HEK293 (cell line): ENCODE measurements at regions not wholly inside any gene's neighbourhood (a gene's known extent, or its start where the extent isn't known, plus 50 kb on each side); places are given as distances from the start of the nearest gene placed in this dataset.

ENCODE experiments used
- GLI2 ChIP-seq: fragments of 450-650 bp; formaldehyde crosslinking; IDR thresholded peaks from 2 replicates; pipeline ENCODE4; 2017; ENCODE audit warnings: missing biosample characterization, missing genetic modification characterization, low read depth, borderline replicate concordance
- GLI4 ChIP-seq: fragments of 450-650 bp; formaldehyde crosslinking; IDR thresholded peaks from 2 replicates; pipeline ENCODE4 v1.5.1; 2016; ENCODE audit warnings: missing biosample characterization, missing genetic modification characterization
- HOXA7 ChIP-seq: sonication (generic); formaldehyde crosslinking; IDR thresholded peaks from 2 replicates; pipeline ENCODE4 v1.8.1; 2022; ENCODE audit warnings: missing genetic modification reagents, borderline replicate concordance
- KLF10 ChIP-seq: fragments of 450-650 bp; IDR thresholded peaks from 2 replicates; pipeline ENCODE4 v1.5.1; 2018; ENCODE audit warnings: missing biosample characterization, mild to moderate bottlenecking, missing genetic modification characterization
- OSR2 ChIP-seq: fragments of 450-650 bp; formaldehyde crosslinking; IDR thresholded peaks from 2 replicates; pipeline ENCODE4 v1.5.1; 2016; ENCODE audit warnings: missing biosample characterization, missing genetic modification characterization
- SCRT1 ChIP-seq: fragments of 450-650 bp; formaldehyde crosslinking; IDR thresholded peaks from 2 replicates; pipeline ENCODE4 v1.5.1; 2016; ENCODE audit warnings: missing biosample characterization, missing genetic modification characterization, borderline replicate concordance
- ZBTB26 ChIP-seq: fragments of 450-650 bp; formaldehyde crosslinking; optimal IDR thresholded peaks from 2 replicates; pipeline ENCODE3; 2016; ENCODE audit warnings: missing biosample characterization, mild to moderate bottlenecking, missing genetic modification characterization
- ZFP37 ChIP-seq: fragments of 450-650 bp; formaldehyde crosslinking; IDR thresholded peaks from 2 replicates; pipeline ENCODE4 v1.5.1; 2016; ENCODE audit warnings: missing biosample characterization, missing genetic modification characterization
- ZNF133 ChIP-seq: fragments of 450-650 bp; formaldehyde crosslinking; IDR thresholded peaks from 2 replicates; pipeline ENCODE4 v1.5.1; 2016; ENCODE audit warnings: missing biosample characterization, missing genetic modification characterization
- ZNF146 ChIP-seq: fragments of 450-650 bp; formaldehyde crosslinking; IDR thresholded peaks from 2 replicates; pipeline ENCODE4 v1.5.1; 2016; ENCODE audit warnings: missing biosample characterization, missing genetic modification characterization
- ZNF214 ChIP-seq: fragments of 450-650 bp; formaldehyde crosslinking; IDR thresholded peaks from 2 replicates; pipeline ENCODE4 v1.5.1; 2017; ENCODE audit warnings: missing biosample characterization, mild to moderate bottlenecking, missing genetic modification characterization, borderline replicate concordance
- ZNF223 ChIP-seq: fragments of 450-650 bp; formaldehyde crosslinking; IDR thresholded peaks from 2 replicates; pipeline ENCODE4 v1.5.1; 2016; ENCODE audit warnings: missing biosample characterization, missing genetic modification characterization
- ZNF292 ChIP-seq: fragments of 450-650 bp; formaldehyde crosslinking; IDR thresholded peaks from 2 replicates; pipeline ENCODE4 v1.5.1; 2016; ENCODE audit warnings: low read depth, missing biosample characterization, missing genetic modification characterization, borderline replicate concordance
- ZNF398 ChIP-seq: fragments of 450-650 bp; formaldehyde crosslinking; IDR thresholded peaks from 2 replicates; pipeline ENCODE4 v1.5.1; 2017; ENCODE audit warnings: missing biosample characterization, missing genetic modification characterization
- ZNF423 ChIP-seq: fragments of 450-650 bp; formaldehyde crosslinking; IDR thresholded peaks from 2 replicates; pipeline ENCODE4 v1.5.1; 2016; ENCODE audit warnings: missing biosample characterization, missing genetic modification characterization
- ZNF433 ChIP-seq: fragments of 450-650 bp; formaldehyde crosslinking; IDR thresholded peaks from 2 replicates; pipeline ENCODE4 v1.5.1; 2016; ENCODE audit warnings: missing biosample characterization, missing genetic modification characterization, low read depth
- ZNF514 ChIP-seq: fragments of 450-650 bp; formaldehyde crosslinking; IDR thresholded peaks from 2 replicates; pipeline ENCODE4 v1.5.1; 2016; ENCODE audit warnings: missing biosample characterization, missing genetic modification characterization
- ZNF521 ChIP-seq: fragments of 450-650 bp; formaldehyde crosslinking; IDR thresholded peaks from 2 replicates; pipeline ENCODE4 v1.5.1; 2017; ENCODE audit warnings: missing biosample characterization, mild to moderate bottlenecking, missing genetic modification characterization
- ZNF549 ChIP-seq: fragments of 450-650 bp; IDR thresholded peaks from 2 replicates; pipeline ENCODE4 v1.5.1; 2018; ENCODE audit warnings: missing biosample characterization, missing genetic modification characterization, mild to moderate bottlenecking, inconsistent platforms, moderate library complexity
- ZNF555 ChIP-seq: fragments of 450-650 bp; formaldehyde crosslinking; conservative IDR thresholded peaks from 2 replicates; pipeline ENCODE4 v1.5.1; 2017; ENCODE audit warnings: missing biosample characterization, mild to moderate bottlenecking, missing genetic modification characterization, inconsistent platforms
- ZNF560 ChIP-seq: fragments of 450-650 bp; formaldehyde crosslinking; IDR thresholded peaks from 2 replicates; pipeline ENCODE4 v1.5.1; 2017; ENCODE audit warnings: missing biosample characterization, missing genetic modification characterization, borderline replicate concordance
- ZNF629 ChIP-seq: fragments of 450-650 bp; formaldehyde crosslinking; IDR thresholded peaks from 2 replicates; pipeline ENCODE4 v1.5.1; 2017; ENCODE audit warnings: missing biosample characterization, missing genetic modification characterization
- ZNF670 ChIP-seq: fragments of 450-650 bp; formaldehyde crosslinking; IDR thresholded peaks from 2 replicates; pipeline ENCODE4 v1.5.1; 2016; ENCODE audit warnings: missing biosample characterization, missing genetic modification characterization, low read depth
- ZNF791 ChIP-seq: fragments of 450-650 bp; formaldehyde crosslinking; IDR thresholded peaks from 2 replicates; pipeline ENCODE4 v1.5.1; 2016; ENCODE audit warnings: missing biosample characterization, missing genetic modification characterization
- ZSCAN23 ChIP-seq: fragments of 450-650 bp; formaldehyde crosslinking; IDR thresholded peaks from 2 replicates; pipeline ENCODE4 v1.5.1; 2016; ENCODE audit warnings: missing biosample characterization, missing genetic modification characterization
- TF ChIP-seq, protein P1 (sequence below): fragments of 450-650 bp; formaldehyde crosslinking; IDR thresholded peaks from 2 replicates; pipeline ENCODE4 v1.5.1; 2017; ENCODE audit warnings: missing biosample characterization, missing genetic modification characterization
- TF ChIP-seq, protein P2 (sequence below): fragments of 450-650 bp; formaldehyde crosslinking; IDR thresholded peaks from 2 replicates; pipeline ENCODE4 v1.5.1; 2016; ENCODE audit warnings: missing biosample characterization, missing genetic modification characterization
- TF ChIP-seq, protein P3 (sequence below): fragments of 450-650 bp; formaldehyde crosslinking; IDR thresholded peaks from 2 replicates; pipeline ENCODE4 v1.5.1; 2016; ENCODE audit warnings: missing biosample characterization, missing genetic modification characterization
- TF ChIP-seq, protein P4 (sequence below): fragments of 450-650 bp; formaldehyde crosslinking; IDR thresholded peaks from 2 replicates; pipeline ENCODE4 v1.5.1; 2016; ENCODE audit warnings: missing biosample characterization, missing genetic modification characterization
- TF ChIP-seq, protein P5 (sequence below): fragments of 450-650 bp; formaldehyde crosslinking; IDR thresholded peaks from 2 replicates; pipeline ENCODE4 v1.5.1; 2016; ENCODE audit warnings: missing biosample characterization, missing genetic modification characterization

DNA sequence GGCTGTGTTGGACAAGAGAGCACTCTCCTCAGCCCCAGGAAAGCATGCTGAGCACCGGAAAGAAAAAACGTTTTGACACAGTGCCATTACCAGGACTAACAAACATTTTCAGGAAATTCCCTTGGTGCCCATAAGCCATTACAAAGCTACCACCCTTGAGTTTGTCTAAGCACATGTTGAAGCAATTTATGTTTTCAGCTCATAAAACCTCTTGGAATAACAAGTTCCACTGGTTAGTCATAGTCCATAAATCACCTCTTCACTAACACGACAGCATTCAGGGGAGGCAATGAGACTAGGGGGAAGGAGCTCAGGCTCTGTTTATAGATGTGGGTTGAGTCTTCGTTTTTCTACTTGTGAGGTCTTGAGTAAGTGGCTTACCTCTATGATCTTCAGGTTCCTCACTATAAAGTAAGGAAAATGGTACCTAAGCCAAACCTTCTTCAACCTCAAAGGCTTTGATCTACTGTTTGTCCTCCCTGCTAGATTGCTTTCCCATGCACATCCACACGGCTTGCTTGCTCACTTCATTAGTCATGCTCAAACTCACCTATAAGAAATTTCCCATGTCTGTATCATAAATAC is 65.4 kb downstream of the DRD1 start (continued):
- TF ChIP-seq ZNF146 (tag by site-specific recombination): peak; percentile 85
- no peak for TF ChIP-seq ZNF521 (tag by site-specific recombination)
- TF ChIP-seq, protein P1, sequence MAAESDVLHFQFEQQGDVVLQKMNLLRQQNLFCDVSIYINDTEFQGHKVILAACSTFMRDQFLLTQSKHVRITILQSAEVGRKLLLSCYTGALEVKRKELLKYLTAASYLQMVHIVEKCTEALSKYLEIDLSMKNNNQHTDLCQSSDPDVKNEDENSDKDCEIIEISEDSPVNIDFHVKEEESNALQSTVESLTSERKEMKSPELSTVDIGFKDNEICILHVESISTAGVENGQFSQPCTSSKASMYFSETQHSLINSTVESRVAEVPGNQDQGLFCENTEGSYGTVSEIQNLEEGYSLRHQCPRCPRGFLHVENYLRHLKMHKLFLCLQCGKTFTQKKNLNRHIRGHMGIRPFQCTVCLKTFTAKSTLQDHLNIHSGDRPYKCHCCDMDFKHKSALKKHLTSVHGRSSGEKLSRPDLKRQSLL (tag by site-specific recombination): peak; percentile 67
- TF ChIP-seq HOXA7: no peak
- TF ChIP-seq, protein P2, sequence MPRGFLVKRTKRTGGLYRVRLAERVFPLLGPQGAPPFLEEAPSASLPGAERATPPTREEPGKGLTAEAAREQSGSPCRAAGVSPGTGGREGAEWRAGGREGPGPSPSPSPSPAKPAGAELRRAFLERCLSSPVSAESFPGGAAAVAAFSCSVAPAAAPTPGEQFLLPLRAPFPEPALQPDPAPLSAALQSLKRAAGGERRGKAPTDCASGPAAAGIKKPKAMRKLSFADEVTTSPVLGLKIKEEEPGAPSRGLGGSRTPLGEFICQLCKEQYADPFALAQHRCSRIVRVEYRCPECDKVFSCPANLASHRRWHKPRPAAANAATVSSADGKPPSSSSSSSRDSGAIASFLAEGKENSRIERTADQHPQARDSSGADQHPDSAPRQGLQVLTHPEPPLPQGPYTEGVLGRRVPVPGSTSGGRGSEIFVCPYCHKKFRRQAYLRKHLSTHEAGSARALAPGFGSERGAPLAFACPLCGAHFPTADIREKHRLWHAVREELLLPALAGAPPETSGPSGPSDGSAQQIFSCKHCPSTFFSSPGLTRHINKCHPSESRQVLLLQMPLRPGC (tag by site-specific recombination): peak; percentile 100
- TF ChIP-seq ZNF555 (tag by site-specific recombination): no peak
- no peak for TF ChIP-seq ZNF223 (tag by site-specific recombination)
- TF ChIP-seq, protein P3, sequence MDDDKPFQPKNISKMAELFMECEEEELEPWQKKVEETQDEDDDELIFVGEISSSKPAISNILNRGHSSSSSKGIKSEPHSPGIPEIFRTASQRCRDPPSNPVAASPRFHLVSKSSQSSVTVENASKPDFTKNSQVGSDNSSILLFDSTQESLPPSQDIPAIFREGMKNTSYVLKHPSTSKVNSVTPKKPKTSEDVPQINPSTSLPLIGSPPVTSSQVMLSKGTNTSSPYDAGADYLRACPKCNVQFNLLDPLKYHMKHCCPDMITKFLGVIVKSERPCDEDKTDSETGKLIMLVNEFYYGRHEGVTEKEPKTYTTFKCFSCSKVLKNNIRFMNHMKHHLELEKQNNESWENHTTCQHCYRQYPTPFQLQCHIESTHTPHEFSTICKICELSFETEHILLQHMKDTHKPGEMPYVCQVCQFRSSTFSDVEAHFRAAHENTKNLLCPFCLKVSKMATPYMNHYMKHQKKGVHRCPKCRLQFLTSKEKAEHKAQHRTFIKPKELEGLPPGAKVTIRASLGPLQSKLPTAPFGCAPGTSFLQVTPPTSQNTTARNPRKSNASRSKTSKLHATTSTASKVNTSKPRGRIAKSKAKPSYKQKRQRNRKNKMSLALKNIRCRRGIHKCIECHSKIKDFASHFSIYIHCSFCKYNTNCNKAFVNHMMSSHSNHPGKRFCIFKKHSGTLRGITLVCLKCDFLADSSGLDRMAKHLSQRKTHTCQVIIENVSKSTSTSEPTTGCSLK: no peak
- no peak for TF ChIP-seq ZBTB26 (tag by site-specific recombination)
- TF ChIP-seq ZNF433 (tag by site-specific recombination): no peak; the same call in 1 of the 2 replicates
- TF ChIP-seq GLI2 (tag by site-specific recombination): peak; percentile 100
- no peak for TF ChIP-seq ZNF791 (tag by site-specific recombination)
- peak; percentile 100 for TF ChIP-seq OSR2 (tag by site-specific recombination)
- TF ChIP-seq ZNF398 (tag by site-specific recombination): peak; percentile 97
- peak; percentile 78; the same call in 1 of the 2 replicates for TF ChIP-seq GLI4 (tag by site-specific recombination)
- TF ChIP-seq ZNF549 (tag by site-specific recombination): no peak
- peak; percentile 90 for TF ChIP-seq KLF10 (tag by site-specific recombination)
- TF ChIP-seq ZSCAN23 (tag by site-specific recombination): peak; percentile 99
- no peak for TF ChIP-seq ZNF292 (tag by site-specific recombination)
- TF ChIP-seq ZNF629 (tag by site-specific recombination): peak; percentile 98
- TF ChIP-seq, protein P4, sequence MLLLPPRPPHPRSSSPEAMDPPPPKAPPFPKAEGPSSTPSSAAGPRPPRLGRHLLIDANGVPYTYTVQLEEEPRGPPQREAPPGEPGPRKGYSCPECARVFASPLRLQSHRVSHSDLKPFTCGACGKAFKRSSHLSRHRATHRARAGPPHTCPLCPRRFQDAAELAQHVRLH (tag by site-specific recombination): peak; percentile 98
- TF ChIP-seq ZNF514 (tag by site-specific recombination): no peak
- TF ChIP-seq, protein P5, sequence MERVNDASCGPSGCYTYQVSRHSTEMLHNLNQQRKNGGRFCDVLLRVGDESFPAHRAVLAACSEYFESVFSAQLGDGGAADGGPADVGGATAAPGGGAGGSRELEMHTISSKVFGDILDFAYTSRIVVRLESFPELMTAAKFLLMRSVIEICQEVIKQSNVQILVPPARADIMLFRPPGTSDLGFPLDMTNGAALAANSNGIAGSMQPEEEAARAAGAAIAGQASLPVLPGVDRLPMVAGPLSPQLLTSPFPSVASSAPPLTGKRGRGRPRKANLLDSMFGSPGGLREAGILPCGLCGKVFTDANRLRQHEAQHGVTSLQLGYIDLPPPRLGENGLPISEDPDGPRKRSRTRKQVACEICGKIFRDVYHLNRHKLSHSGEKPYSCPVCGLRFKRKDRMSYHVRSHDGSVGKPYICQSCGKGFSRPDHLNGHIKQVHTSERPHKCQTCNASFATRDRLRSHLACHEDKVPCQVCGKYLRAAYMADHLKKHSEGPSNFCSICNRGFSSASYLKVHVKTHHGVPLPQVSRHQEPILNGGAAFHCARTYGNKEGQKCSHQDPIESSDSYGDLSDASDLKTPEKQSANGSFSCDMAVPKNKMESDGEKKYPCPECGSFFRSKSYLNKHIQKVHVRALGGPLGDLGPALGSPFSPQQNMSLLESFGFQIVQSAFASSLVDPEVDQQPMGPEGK (tag by site-specific recombination): peak; percentile 94
- TF ChIP-seq SCRT1: peak; percentile 99
- peak; percentile 93; the same call in 1 of the 2 replicates for TF ChIP-seq ZFP37 (tag by site-specific recombination)
- no peak for TF ChIP-seq ZNF670
- no peak for TF ChIP-seq ZNF560
- TF ChIP-seq ZNF133 (tag by site-specific recombination): no peak
- TF ChIP-seq ZNF214 (tag by site-specific recombination): no peak; the same call in 1 of the 2 replicates
- peak; percentile 96 for TF ChIP-seq ZNF423 (tag by site-specific recombination)
